ENCODE measurements at regions not wholly inside any gene's neighbourhood (a gene's known extent, or its start where the extent isn't known, plus 50 kb on each side); places are given as distances from the start of the nearest gene placed in this dataset.
A peak's percentile ranks its signal among the peaks of the same experiment; 100 is the strongest.

- FAIRE-seq (peak; percentile 4), ATAC-seq (0 out of 3 replicates have a peak, but pooled peaks have one; percentile 16), DNase-seq (ENCODE audit: low spot score) (no peak)
- intact Hi-C loops (cut with micrococcal nuclease; ENCODE audit: unreplicated experiment): no loop called here
- no TSS peak for BruUV-seq (replicated peaks)
- no peak overlapping the region for H3K4me3 ChIP-seq (replicated peaks in 1 of 3; ENCODE audit: insufficient read depth in 1 of 3, low read depth in 2 of 3, low read length in 3 of 3)
- POLR2A ChIA-PET: no interaction called here
- H3K79me2 ChIP-seq (ENCODE audit: insufficient read depth, low read length): no peaks in the 10 kb centered on the region
- no peaks in the 10 kb centered on the region for H3K27me3 ChIP-seq (ENCODE audit: control insufficient read depth in 1 of 2, insufficient read depth in 2 of 2, low read length in 2 of 2)
- peaks cover 64% of the 10 kb centered on the region for H3K4me1 ChIP-seq (ENCODE audit: insufficient read depth, low read length)
- no peaks in the 10 kb centered on the region for H3K36me3 ChIP-seq (replicated peaks in 1 of 2; ENCODE audit: control insufficient read depth in 1 of 2, insufficient read depth in 2 of 2, low read length in 2 of 2)
- H4K20me1 ChIP-seq (ENCODE audit: insufficient read depth, low read length): no peaks in the 10 kb centered on the region
- H3K27ac ChIP-seq (ENCODE audit: extremely low read length, insufficient read depth, low read length): no peak overlapping the region
- in situ Hi-C loops (cut with HindIII; ENCODE audit: extremely low pct_ligation_motif_present, low pct_unique_long_range_greater_than_20kb): no loop called here
- no peak overlapping the region for H3K9ac ChIP-seq (ENCODE audit: insufficient read depth, low read depth, low read length)
- H2AFZ ChIP-seq (ENCODE audit: low read length): no peak overlapping the region
- WGBS (ENCODE audit: low lambda C conversion rate): 59% methylated on average over 12 of the region's 12 CpGs
- no peaks in the 10 kb centered on the region for H3K9me3 ChIP-seq (ENCODE audit: low read length)
- CTCF ChIA-PET (ENCODE audit: low intra/inter-chr PET ratio, low total read pairs): no interaction called here
- H3K4me2 ChIP-seq (ENCODE audit: low read depth, low read length): no peak overlapping the region
- TF ChIP-seq GATAD2A (CRISPR knock-in tag; IDR thresholded peaks at IDR 0.05): peak; percentile 35; the same call in 1 of the 2 replicates
- TF ChIP-seq MAX (IDR thresholded peaks at IDR 0.05): peak; percentile 55; the same call in 1 of the 2 replicates
- no peak for TF ChIP-seq PBX2 (CRISPR knock-in tag; IDR thresholded peaks at IDR 0.05)
- no peak for TF ChIP-seq ZKSCAN1 (IDR thresholded peaks at IDR 0.05; ENCODE audit: low read length)
- TF ChIP-seq PATZ1 (CRISPR knock-in tag; IDR thresholded peaks at IDR 0.05): peak; percentile 70
- no peak for TF ChIP-seq POLR2AphosphoS2 (IDR thresholded peaks at IDR 0.05; ENCODE audit: low read depth, low read length)
- TF ChIP-seq ZNF687 (CRISPR knock-in tag; IDR thresholded peaks at IDR 0.05): peak; percentile 42; the same call in 1 of the 2 replicates
- no peak for TF ChIP-seq ZNF784 (CRISPR knock-in tag; IDR thresholded peaks at IDR 0.05; ENCODE audit: borderline replicate concordance)
- TF ChIP-seq ZNF331 (CRISPR knock-in tag; IDR thresholded peaks at IDR 0.05): no peak
- no peak for TF ChIP-seq IKZF1 (IDR thresholded peaks at IDR 0.05)
- no peak for TF ChIP-seq ZNF839 (CRISPR knock-in tag; IDR thresholded peaks at IDR 0.05; ENCODE audit: borderline replicate concordance)
- TF ChIP-seq GTF3A (CRISPR knock-in tag; conservative IDR thresholded peaks at IDR 0.05): no peak
- TF ChIP-seq NCOA5 (CRISPR knock-in tag; IDR thresholded peaks at IDR 0.05): no peak
- TF ChIP-seq HOXA5 (CRISPR knock-in tag; IDR thresholded peaks at IDR 0.05): no peak
- no peak for TF ChIP-seq ZFX (CRISPR knock-in tag; IDR thresholded peaks at IDR 0.05; ENCODE audit: low read depth)
- TF ChIP-seq GZF1 (CRISPR knock-in tag; IDR thresholded peaks at IDR 0.05): no peak
- TF ChIP-seq EED (CRISPR knock-in tag; IDR thresholded peaks at IDR 0.05): no peak
- TF ChIP-seq ZNF569 (CRISPR knock-in tag; IDR thresholded peaks at IDR 0.05; ENCODE audit: borderline replicate concordance): no peak
- no peak for TF ChIP-seq ZNF558 (CRISPR knock-in tag; IDR thresholded peaks at IDR 0.05; ENCODE audit: borderline replicate concordance)
These were observed 175.9 kb upstream of the AFDN start for GRCh38 chr6:167650730-167651317.
